ENCODE measurements at regions not wholly inside any gene's neighbourhood (a gene's known extent, or its start where the extent isn't known, plus 50 kb on each side); places are given as distances from the start of the nearest gene placed in this dataset.

GRCh38 chr4:15153662-15154061 is 151.4 kb downstream of the CPEB2 start:
- TF ChIP-seq CTCF (IDR thresholded peaks at IDR 0.05; ENCODE audit: low read depth, low read length, poor library complexity, severe bottlenecking) (no peak), EZH2phosphoT487 (IDR thresholded peaks at IDR 0.05; ENCODE audit: borderline replicate concordance, low read length) (no peak)

Measured in DOHH2 (cell line).